ENCODE measurements at regions not wholly inside any gene's neighbourhood (a gene's known extent, or its start where the extent isn't known, plus 50 kb on each side); places are given as distances from the start of the nearest gene placed in this dataset.
A peak's percentile ranks its signal among the peaks of the same experiment; 100 is the strongest.

DNA sequence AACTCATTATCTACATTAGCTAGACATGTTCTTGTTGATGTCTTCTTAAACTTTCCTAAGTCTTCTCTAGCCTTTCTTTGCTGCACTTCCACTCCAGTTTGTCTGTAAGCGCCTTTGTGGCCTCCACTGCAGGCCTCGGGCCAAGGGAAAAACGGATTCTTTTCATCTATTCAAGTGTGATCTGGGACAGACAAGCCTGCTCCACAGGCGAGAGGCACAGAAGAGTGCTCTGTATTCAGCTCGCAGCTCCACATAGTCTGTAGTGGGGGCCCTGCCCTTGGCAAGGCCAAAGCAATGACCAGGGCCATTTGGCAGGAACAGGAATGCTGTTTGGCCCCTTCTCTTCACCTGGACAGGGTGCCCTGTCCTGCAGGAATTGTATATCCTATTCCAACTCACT is 84.1 kb upstream of the BARX2 start:
- DNase-seq (ENCODE audit: low read depth): no peak

DNA sequence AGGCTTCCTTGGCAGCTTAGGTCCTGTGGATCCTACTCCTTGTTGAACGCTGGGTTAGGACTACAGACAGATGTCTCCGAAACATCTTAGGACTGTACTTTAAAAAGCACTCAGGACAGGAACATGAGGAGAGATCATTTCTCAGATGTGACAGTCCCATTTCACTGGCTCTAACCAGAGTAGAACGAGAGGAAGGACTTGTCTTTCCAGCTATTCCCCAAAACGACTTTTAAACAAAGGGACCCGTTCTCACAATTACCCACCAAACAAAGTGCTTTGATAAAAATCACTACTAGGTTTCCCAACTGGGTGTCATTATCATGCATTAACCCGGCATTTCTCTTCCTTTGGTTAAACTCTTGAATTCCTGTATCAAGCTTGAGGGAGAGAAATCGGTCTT is 84.7 kb upstream of the BARX2 start:
- no peak for DNase-seq (ENCODE audit: low read depth)

DNA sequence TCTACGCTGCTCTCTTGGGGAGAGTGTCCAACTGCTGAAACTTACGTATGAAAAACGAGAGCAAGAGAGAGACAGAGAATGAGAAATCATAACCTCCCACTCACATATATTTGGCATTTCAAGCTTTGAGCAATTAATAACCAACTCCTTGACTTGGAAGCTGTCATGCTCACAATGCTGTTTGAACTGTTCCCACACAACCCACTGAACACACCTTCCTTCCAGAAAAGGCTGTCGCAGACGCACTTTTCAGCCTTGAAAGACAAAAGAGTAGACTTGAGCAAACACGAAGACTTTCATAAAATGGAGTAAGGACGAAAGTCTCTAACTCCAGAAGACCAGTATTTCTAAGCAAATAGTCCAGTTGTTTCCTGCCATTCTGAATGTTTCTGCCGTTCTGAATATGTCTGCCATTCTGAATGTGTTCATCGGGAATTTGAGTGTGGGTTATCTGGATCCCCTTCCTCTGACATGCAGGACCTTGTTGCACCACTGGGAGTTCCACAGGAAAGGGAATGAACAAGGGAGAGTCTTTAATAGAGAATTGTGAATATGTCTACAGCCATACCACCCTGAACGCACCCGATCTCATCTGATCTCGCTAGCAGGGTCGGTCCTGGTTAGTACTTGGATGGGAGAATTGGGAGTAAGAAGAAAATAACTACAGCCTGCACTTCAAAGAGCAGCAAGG is 86.2 kb upstream of the BARX2 start:
- DNase-seq (ENCODE audit: low read depth): no peak

DNA sequence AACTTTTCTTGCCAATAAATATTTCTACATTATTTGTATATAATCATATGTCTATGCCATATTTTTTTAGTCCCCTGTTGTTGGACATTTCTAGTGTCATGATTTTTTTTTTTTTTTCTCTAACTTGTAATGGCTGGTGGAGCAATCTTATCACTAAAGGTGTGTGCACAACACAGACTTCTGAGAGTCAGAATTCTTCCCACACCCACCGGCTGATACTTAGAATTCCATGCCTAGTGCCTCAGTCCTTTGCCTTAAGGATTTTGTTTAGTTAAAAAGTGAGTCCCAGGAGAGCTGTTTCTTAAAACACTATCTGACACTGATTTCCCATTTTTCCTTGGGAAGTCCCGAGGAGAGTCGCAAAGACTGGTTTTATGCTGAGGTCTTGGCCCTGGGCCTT is 87.7 kb upstream of the BARX2 start:
- DNase-seq (ENCODE audit: low read depth): no peak

DNA sequence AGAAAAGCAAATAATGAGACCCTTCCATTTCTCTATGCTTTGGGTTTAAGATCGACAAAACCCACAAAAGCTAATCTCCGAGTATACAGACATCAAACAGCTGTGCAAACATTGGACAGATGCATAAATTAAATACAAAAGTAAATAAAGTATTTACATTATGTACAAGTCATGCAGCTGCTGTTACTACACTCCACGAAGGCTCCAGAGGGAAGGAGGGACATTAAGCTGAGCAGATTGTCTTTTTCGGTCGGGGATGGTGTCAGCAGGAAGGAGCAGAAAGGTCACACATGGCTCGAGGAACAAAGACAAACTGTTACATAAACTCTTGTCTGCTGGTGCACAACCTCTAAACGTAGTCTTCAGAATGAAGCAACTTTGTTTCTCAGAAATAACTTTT is 88.8 kb upstream of the BARX2 start:
- no peak for DNase-seq (ENCODE audit: low read depth)

DNA sequence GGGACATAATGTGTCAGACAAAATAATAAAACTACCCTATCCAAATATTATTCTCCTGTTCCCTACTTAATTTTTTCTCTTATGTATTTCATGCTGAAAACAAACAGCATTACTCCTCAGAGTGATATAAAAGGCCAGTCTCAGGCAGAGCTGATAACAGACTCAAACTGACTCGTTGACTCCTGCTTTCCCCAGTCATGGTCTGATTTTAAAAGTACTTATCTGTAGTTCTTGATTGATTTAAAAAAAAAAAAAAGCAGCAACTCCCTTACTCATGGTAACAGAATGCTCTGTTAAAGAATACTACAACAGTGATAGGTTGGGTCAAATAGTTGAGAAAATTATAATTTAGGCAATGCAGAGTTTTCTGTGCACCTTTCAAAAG is 90.3 kb upstream of the BARX2 start:
- DNase-seq (ENCODE audit: low read depth): no peak

DNA sequence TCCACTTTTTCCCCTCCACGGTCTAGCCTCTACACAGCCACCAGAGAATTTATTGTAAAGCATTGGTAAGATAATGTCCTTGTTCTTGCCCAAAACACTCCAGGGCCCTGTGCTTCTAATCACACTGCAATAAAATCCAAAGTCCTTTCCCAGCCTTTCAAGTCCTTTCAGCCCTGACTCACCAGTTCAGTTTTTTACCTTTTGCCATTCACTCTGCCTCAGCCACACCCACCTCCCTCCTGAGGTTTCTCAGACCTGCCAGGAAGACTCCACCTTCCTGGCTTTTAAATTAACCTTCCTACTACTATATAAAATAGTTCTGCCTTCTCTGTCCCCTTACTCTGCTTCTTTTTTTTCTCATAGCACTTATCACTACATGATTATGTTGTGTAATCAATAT is 91.0 kb upstream of the ARHGAP32 start:
- no peak for DNase-seq (ENCODE audit: low read depth)

DNA sequence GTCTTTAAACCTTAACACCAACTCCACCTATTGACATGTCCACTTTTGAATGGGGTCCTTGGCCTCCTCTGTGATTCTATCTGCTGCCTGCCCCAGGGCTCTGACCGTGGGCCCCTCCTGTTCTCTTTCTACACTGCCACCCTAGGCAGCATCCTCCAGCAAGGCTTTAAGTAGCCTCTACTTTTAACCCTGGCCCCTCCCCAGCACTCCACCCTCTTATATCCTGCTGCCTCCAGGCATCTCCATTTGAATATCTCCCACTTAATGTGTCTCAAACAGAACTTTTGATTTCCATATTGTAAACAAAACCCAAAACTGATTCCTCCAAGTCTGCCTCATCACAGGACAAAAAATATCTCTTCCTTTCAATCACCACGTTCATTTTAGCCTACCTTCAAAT is 90.5 kb upstream of the ARHGAP32 start:
- DNase-seq (ENCODE audit: low read depth): no peak

DNA sequence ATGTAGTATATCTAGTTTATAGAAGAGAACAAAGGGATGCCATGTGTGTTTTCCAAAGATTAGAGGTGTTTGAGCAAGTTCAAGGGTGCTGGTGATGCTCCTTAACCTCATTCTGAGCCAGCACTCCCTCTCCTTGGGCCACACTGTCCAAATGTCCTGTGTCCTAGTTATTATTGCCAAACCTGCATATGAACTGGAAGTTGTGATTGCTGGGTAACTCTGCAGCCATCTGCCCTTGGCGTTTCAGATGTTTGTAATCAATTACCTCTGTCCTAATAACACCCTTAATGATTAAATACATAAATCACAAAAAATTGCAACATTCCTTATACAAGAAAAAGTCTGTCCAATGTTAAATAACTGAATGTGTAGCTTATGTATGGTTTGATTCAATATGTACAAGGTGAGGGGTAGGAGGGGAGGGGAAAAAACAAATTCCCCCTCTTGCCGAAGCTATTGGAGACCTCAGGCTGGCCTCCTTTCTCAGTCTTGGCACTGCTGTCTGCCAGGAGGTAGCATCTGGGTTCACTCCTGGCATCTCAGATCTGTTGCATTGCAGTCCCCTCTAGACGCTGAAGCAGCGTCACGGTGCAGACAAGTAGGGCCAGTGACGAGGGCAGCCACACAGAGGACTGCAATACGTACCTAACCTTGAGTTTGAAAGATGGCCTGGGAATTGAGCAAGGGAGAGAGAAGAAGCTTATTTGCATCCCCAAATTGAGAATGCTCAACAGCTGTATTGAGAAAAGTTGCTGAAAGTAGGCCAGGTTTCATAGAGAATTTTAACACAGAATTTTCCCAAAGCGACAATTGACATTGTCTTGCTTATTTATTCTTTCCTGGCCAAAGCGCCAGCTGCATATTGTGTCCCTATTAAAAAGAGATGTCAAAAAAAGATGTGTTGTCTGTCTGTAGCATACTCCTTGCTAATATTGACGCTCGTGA is 89.6 kb upstream of the ARHGAP32 start:
- no peak for DNase-seq (ENCODE audit: low read depth)

DNA sequence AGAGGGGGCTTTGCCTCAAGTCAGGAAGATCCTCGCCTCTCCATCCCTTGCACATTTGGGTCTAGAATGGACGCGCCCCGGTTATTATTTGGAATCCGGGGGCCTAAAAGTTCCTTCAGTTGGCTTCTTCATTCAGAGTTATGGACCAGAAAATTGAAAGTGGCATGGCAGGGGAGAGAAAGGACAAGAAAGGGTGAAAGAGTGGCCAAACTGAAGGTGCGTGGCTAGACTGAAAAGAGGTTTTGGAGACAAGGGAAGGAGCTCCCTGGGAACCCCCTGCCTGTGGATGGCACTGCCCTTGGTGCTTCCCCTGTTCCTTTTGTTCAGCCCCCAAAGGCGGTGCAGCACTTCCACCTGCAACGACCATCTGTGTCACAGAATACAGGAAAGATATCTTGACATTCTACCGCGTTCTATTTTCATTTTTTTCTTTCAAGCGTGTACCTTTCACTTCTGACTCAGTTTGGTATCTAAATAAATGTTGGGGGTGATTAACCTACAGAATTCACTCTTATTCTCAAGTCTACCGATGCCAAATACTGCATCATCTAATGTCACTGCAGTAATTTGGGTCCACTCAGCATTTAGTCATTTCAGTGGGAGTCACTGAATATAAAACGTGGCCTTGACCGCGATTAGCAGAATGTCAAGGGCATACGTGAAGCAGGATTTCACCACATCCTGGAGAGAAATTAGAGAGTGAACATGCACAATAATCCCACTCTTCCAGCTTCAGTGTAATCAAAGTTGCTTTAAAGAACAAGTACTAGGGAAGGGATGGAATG is 88.1 kb upstream of the ARHGAP32 start:
- no peak for DNase-seq (ENCODE audit: low read depth)

DNA sequence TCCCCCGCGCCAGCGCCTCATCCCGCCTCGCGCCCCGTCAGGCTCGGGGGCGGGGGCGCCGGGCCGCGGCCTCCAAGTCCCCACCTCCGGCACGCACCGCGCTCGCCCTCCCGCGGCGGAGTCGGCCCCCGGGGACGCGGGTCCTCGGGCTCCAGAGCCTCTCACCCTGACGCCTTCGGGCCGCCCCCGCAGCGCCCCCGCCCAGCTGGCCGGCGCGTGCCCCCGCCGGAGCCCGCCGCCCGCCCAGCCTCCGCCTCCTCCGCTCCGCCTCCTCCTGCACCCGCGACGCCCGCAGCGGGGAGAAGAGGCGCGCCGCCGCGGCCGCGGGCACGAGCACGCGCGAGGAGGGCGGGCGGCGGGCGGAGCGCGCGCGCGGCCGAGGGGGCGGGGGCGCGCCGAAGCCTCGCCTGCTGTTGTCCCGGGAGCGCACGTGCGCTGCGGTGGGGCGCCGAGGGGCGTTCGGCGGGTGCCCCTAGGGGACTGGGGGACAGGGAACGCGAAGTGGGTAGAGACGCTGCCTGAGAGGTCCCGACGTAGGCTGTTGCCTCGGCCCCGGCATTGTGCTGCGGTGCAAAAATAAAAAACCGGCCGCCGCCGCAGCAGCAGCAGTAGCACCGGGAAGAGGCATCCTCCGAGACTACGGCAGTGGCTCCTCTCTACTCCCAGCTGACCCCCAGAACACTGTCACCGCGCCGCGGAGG is 87.4 kb upstream of the ARHGAP32 start:
- peak; percentile 56 for DNase-seq (ENCODE audit: low read depth)

DNA sequence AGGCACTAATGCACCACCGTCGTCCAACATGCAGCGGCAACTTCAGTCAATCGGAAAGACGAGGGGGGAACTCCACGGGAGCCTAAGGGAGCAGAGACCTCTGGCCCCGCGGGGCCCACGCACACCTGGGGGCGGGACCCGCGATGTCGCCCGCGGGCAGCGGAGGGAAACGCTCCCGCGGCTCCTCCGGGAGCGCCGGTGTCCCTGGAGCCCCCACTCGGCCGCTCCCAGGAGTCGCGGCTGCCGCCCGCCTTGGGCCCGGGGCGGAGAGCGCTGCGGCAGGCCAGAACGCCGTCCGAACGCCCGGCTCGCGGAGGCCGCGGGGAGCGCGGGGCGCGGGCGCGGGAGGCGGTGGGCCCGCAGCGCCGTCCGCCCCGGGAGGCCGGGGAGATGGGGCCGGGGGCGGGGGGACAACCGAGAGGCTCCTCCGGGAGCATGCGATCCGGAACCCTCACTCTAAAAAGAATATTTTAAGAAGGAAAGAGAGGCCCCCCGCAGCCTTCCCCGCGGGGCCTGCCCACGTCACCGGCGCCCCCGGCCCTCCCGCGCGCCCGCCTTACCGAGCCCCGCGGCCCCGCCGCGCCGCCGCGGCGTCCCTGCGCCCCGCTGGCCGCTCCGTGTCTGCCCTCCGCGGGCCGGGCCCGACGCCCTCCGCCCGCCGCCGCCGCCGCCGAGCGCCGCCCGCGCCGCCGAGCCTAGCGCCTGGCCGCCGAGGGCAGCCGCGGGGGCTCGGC is 86.6 kb upstream of the ARHGAP32 start:
- no peak for DNase-seq (ENCODE audit: low read depth)

DNA sequence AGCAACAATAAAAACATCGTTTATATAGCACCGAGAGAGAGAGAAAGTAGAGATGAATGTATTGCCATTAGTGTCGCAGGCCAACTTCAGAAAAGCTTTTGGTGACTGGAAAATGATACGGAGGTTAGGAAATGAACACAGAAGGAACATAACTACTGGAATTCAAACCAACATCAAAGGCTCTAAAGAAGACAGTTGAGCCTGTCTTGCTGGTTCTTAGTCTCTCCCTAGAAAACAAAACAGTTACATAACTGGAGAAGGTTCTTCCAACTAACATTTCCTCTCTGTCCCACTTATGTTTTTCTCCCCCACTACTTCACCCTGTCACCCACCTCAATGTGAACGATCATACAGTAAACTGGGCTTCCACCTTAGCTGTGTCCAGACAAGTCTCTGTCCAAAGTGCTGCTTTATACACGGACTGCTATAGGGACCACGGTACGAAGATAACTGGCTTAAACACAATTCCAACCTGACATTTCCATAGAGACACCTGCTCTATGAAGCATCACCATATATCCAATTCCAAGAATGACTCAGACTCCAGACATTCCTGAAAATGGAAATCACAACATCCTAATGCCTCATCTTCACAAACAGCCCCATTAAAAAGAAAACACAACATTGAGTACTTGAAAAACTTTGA is 85.2 kb upstream of the ARHGAP32 start:
- no peak for DNase-seq (ENCODE audit: low read depth)

DNA sequence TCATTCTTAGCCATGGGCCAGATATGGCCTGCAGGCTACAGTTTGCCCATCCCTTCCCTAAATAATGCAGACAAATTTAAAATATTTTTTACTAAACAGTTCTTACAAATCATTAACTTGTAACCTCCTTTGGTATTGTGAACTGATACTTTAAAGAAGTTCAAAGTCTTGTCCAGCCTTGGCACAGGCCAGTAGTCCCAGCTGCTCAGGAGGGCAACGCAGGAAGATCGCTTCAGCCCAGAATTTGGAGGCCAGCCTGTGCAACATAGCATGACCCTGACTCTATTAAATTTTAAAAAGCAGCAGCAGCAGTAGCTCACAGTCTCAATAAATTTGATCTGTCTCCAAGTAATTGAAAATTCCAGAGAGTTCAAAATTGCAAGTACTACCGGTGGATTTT is 83.7 kb upstream of the ARHGAP32 start:
- DNase-seq (ENCODE audit: low read depth): no peak

DNA sequence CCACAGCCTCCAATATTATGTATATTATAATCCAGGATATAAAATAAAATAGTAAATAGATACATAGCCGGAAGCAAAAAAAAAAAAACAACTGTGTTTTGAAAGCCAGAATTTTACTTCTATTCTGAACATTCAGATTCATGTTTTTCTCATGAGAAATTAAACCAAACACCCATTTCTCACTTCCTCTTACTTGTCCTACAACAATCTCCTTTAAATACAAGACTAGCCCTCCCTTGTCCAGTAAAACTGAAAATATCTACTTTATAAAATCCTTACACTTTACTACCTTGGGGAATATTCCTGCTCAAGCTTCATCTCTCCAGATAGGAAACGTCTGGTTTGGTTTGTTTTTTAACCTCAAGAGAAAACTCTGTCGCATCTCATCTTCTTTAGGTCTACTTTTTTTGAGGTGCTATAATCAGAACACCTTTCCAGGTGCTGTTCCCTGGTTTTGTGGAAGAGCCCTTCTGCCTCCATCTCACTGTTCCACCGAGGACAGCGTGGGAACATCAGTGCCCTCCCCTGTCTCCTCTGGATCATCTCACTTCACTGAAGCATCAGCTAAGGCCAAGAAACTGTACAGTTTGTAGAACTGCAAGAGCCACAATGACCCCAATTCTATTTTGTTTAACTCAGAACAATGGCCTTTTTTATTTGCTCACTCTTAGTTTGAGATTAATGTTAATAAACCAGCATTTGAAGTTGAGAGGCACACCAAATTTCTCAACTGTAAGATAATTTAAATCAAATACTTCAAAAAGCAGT is 82.0 kb upstream of the ARHGAP32 start:
- no peak for DNase-seq (ENCODE audit: low read depth)

DNA sequence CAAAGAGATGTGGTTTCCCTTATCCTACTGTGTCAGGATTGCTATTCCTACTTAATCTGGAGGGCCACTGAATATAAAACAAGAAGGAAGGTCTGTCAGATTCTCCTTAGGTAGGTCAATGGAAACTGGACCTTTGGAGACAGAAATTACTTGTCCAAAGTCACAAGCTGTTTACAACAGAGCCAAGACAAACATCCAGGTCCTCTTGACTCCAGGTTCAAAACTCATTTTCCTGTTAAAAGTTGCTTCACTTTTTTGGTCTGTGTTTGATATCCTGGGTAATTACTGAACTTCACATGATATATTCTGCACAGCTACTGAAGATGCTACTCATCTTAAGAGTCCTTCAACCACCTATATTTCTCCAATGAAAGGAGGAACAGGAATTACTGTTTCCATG is 81.2 kb upstream of the ARHGAP32 start:
- DNase-seq (ENCODE audit: low read depth): no peak

DNA sequence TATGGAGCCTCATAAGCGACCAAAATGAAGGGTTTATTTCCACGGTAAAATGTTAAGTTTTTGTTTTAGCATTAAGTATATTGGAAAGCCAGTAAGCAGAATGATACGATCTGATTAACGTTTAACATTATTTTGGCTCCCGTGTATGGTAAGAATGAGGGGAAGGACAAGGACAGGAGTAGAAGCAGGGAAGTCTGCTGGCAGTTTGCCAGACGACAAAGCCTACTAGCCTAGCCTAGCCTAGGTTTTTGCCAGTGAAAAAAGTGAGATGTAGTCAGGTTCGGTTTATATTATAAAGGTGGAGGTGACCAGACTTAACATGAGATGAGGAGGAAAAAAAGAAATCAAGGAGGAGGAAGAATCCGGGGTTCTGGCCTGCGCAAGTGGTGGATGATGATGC is 78.9 kb upstream of the ARHGAP32 start:
- no peak for DNase-seq (ENCODE audit: low read depth)

DNA sequence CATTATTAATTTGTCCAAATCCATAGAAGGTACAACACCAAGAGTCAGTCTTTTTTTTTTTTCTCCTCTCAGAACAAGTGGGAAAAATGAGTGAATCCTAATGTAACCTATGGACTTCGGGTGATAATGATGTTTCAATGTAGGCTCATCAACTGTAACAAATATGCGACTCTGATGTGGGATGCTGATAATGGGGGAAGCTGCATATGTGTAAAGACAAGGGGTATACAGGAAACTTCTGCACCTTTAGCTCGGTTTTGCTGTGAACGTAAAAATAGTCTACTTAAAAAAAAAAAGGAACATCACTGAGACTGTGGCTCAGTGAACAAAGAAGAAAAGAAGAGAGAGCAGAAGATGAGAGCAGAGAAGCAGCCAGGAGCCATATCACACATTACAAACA is 78.3 kb upstream of the ARHGAP32 start:
- no peak for DNase-seq (ENCODE audit: low read depth)

DNA sequence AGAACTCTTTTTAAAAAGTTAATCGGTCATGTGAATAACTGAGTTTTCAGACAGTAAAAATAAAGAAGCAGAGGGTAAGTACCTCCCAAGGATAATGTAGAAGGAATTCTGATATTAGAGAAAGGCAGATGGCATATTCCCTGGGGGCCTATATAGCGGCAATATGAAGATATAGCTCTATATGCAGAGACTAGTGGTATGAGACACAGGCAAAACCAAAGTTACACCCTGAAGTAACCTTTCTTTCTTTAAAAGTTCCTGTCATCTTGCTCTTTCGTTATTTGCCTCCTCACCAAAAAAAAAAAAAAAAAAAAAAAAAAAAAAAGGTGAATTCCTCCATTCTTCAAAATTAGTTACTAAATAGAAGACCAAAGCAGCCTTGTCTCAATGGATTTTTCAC is 76.2 kb upstream of the ARHGAP32 start:
- no peak for DNase-seq (ENCODE audit: low read depth)

DNA sequence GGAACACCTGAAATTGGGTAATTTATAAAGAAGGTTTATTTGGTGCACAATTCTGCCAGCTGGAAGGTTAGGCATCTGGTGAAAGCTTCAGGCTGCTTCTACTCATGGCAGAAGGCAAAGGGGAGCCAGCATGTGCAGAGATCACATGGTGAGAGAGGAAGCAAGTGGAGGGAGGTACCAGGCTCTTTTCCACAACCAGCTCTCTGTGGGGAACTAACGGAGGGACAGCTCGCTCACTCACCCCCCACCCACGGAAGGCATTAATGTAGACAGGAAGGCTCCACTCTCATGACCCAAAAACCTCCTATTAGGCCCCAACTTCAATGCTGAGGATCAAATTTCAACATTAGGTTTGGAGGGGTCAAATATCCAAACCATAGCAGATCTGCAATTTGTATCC is 75.6 kb upstream of the ARHGAP32 start:
- DNase-seq (ENCODE audit: low read depth): no peak

Data from forelimb muscle (tissue), 1 donor.